H9 (cell line): ENCODE measurements at regions not wholly inside any gene's neighbourhood (a gene's known extent, or its start where the extent isn't known, plus 50 kb on each side); places are given as distances from the start of the nearest gene placed in this dataset.

Experiments used
- DNase-seq: peaks from one replicate; pipeline ENCODE4 v3.0.0-alpha.2; 2017
- H2AFZ ChIP-seq: one replicate; pipeline ENCODE4 v1.6.1; 2013; ENCODE audit warnings: mild to moderate bottlenecking, low read length, control low read depth, moderate library complexity
- H2AK5ac ChIP-seq: 2 replicates; pipeline ENCODE4 v1.6.1; 2013; ENCODE audit warnings: low read length, control low read depth, mixed read lengths; ENCODE audit not compliant: insufficient read length
- H2BK120ac ChIP-seq: one replicate; pipeline ENCODE4 v1.6.1; 2013; ENCODE audit warnings: low read depth, mild to moderate bottlenecking, low read length, control low read depth, inconsistent platforms; ENCODE audit not compliant: poor library complexity, severe bottlenecking
- H2BK12ac ChIP-seq: 2 replicates; pipeline ENCODE4 v1.6.1; 2013; ENCODE audit warnings: low read length, control low read depth, mixed read lengths, low read depth; ENCODE audit not compliant: insufficient read length
- H2BK15ac ChIP-seq: 2 replicates; pipeline ENCODE4 v1.6.1; 2013; ENCODE audit warnings: low read depth, low read length, control low read depth
- H2BK20ac ChIP-seq: one replicate; pipeline ENCODE4 v1.6.1; 2013; ENCODE audit warnings: low read depth, mild to moderate bottlenecking, low read length, control low read depth, inconsistent platforms; ENCODE audit not compliant: poor library complexity, severe bottlenecking
- H2BK5ac ChIP-seq: 2 replicates; pipeline ENCODE4 v1.6.1; 2013; ENCODE audit warnings: low read length, control low read depth, mixed read lengths; ENCODE audit not compliant: insufficient read length
- H3K14ac ChIP-seq: 2 replicates; pipeline ENCODE4 v1.6.1; 2013; ENCODE audit warnings: low read length, control low read depth; ENCODE audit not compliant: insufficient read depth
- H3K18ac ChIP-seq: 2 replicates; pipeline ENCODE4 v1.6.1; 2013; ENCODE audit warnings: low read depth, mild to moderate bottlenecking, mixed read lengths, low read length, control low read depth; ENCODE audit not compliant: insufficient read length
- H3K23ac ChIP-seq: 2 replicates; pipeline ENCODE4 v1.6.1; 2013; ENCODE audit warnings: low read length, control low read depth, mixed read lengths, low read depth; ENCODE audit not compliant: insufficient read length
- H3K23me2 ChIP-seq: 2 replicates; pipeline ENCODE4 v1.6.1; 2013; ENCODE audit warnings: low read depth, mild to moderate bottlenecking, mixed read lengths, low read length, control low read depth; ENCODE audit not compliant: insufficient read length, poor library complexity, severe bottlenecking
- H3K27ac ChIP-seq: 2 replicates; pipeline ENCODE4 v1.5.1; 2013; ENCODE audit warnings: low read length, control low read depth, mixed read lengths, low read depth; ENCODE audit not compliant: insufficient read length
- H3K27me3 ChIP-seq: 2 replicates; pipeline ENCODE4 v1.6.1; 2013; ENCODE audit warnings: low read length, control low read depth, inconsistent platforms; ENCODE audit not compliant: insufficient read depth
- H3K4ac ChIP-seq: 2 replicates; pipeline ENCODE4 v1.6.1; 2013; ENCODE audit warnings: low read depth, mild to moderate bottlenecking, control low read depth, inconsistent platforms, low read length, moderate library complexity
- H3K4me1 ChIP-seq: 2 replicates; pipeline ENCODE4 v1.6.1; 2013; ENCODE audit warnings: low read length, control low read depth, inconsistent platforms; ENCODE audit not compliant: insufficient read depth
- H3K4me2 ChIP-seq: 2 replicates; pipeline ENCODE4 v1.6.1; 2013; ENCODE audit warnings: low read length, control low read depth, mixed read lengths; ENCODE audit not compliant: insufficient read length, insufficient read depth
- H3K56ac ChIP-seq: 2 replicates; pipeline ENCODE4 v1.6.1; 2013; ENCODE audit warnings: low read depth, mild to moderate bottlenecking, mixed read lengths, low read length, control low read depth; ENCODE audit not compliant: insufficient read length
- H3K79me1 ChIP-seq: 2 replicates; pipeline ENCODE4 v1.6.1; 2013; ENCODE audit warnings: low read depth, mild to moderate bottlenecking, moderate library complexity, low read length, control low read depth, inconsistent platforms; ENCODE audit not compliant: insufficient read depth, poor library complexity, severe bottlenecking
- H3K79me2 ChIP-seq: 2 replicates; pipeline ENCODE4 v1.6.1; 2013; ENCODE audit warnings: low read length, control low read depth, inconsistent platforms; ENCODE audit not compliant: insufficient read depth
- H3K9ac ChIP-seq: 2 replicates; pipeline ENCODE4 v1.6.1; 2013; ENCODE audit warnings: low read length, control low read depth, mixed read lengths; ENCODE audit not compliant: insufficient read length; ENCODE audit errors: extremely low read depth
- H3K9me3 ChIP-seq: one replicate; pipeline ENCODE4 v1.6.1; 2013; ENCODE audit warnings: low read depth, low read length, inconsistent platforms; ENCODE audit not compliant: control insufficient read depth
- H3T11ph ChIP-seq: one replicate; pipeline ENCODE4 v1.6.1; 2013; ENCODE audit warnings: mild to moderate bottlenecking, low read length, control low read depth, inconsistent platforms
- H4K20me1 ChIP-seq: one replicate; pipeline ENCODE4 v1.6.1; 2013; ENCODE audit not compliant: control insufficient read depth, insufficient read length, insufficient read depth
- H4K5ac ChIP-seq: 2 replicates; pipeline ENCODE4 v1.6.1; 2013; ENCODE audit warnings: low read depth, mild to moderate bottlenecking, mixed read lengths, low read length, control low read depth; ENCODE audit not compliant: insufficient read length
- H4K8ac ChIP-seq: replicated peaks from 2 replicates; pipeline ENCODE4 v1.6.1; 2013; ENCODE audit warnings: low read length, control low read depth, mixed read lengths, low read depth; ENCODE audit not compliant: insufficient read length
- H4K91ac ChIP-seq: 2 replicates; pipeline ENCODE4 v1.6.1; 2013; ENCODE audit warnings: low read depth, mild to moderate bottlenecking, moderate library complexity, mixed read lengths, low read length, control low read depth; ENCODE audit not compliant: insufficient read length
- H3K27ac Mint-ChIP-seq, 3 experiments: 2 replicates in 2 of 3; 3 replicates in 1 of 3; pipeline ENCODE4 v1.8.0; 2020 to 2021; ENCODE audit warnings: mixed read lengths in 3 of 3, mild to moderate bottlenecking in 1 of 3, moderate library complexity in 1 of 3
- H3K27me3 Mint-ChIP-seq: 2 replicates; pipeline ENCODE4 v1.8.0; 2021; ENCODE audit warnings: low read depth, mild to moderate bottlenecking, moderate library complexity, mixed read lengths
- H3K36me3 Mint-ChIP-seq, 3 experiments: 2 replicates in 2 of 3; 3 replicates in 1 of 3; pipeline ENCODE4 v1.8.0; 2020 to 2021; ENCODE audit warnings: low read depth in 3 of 3, mixed read lengths in 3 of 3; ENCODE audit not compliant: insufficient read depth in 1 of 3
- H3K4me1 Mint-ChIP-seq, 2 experiments: 2 replicates each; pipeline ENCODE4 v1.8.0; 2020; ENCODE audit warnings: mixed read lengths in 2 of 2
- H3K4me3 Mint-ChIP-seq, 2 experiments: 2 replicates in 1 of 2; 3 replicates in 1 of 2; pipeline ENCODE4 v1.8.0; 2020 to 2021; ENCODE audit warnings: mild to moderate bottlenecking in 2 of 2, mixed read lengths in 2 of 2, moderate library complexity in 1 of 2
- H3K9me3 Mint-ChIP-seq, 2 experiments: 2 replicates in 1 of 2; 3 replicates in 1 of 2; pipeline ENCODE4 v1.8.0; 2020; ENCODE audit warnings: mild to moderate bottlenecking in 2 of 2, mixed read lengths in 2 of 2, moderate library complexity in 1 of 2
- CTCF ChIP-seq: fragments of 200-600 bp; sonication (generic); conservative IDR thresholded peaks from 3 replicates; pipeline ENCODE4 v1.8.0; 2021; ENCODE audit warnings: antibody characterized with exemption, mild to moderate bottlenecking
- WGBS: extraction: QIAGEN DNeasy Blood & Tissue Kit; methylation state at CpG from one replicate; pipeline ENCODE4 v1.1.7; 2013; ENCODE audit warnings: missing lambda C conversion rate, low lambda C conversion rate, mixed read lengths; ENCODE audit not compliant: insufficient read length; ENCODE audit errors: extremely low coverage; 5-methylcytosine and 5-hydroxymethylcytosine counted together

DNA sequence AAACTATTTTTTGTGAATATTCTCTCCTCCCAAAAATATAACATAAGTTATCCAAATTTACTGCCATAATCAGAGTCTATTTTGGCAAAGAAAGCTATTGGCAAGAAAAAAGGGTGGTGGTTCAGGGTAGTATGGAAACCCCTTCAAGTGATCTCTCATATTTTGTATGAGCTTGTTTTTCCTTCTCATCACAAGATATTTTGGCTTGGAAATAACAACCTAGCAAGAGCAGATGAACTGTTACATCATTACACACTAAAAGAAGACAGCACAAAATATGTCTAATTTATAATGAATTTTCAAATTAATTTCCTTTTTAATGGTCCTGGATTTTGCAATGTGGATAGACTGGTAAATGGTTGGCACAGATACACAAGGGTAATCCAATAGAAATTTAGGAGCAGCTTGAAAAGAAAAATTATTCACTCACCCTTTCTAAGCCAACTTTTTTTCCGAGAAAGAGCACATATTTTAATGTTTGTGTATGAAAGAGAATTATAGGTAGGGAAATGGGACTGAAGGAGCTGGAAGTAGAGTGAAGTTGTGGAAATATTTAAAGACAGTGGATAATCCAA lies 225.1 kb downstream of the EFNB2 start:
- Histone ChIP-seq H3K56ac (no peak overlapping the region), H3T11ph (no peak overlapping the region), H2BK20ac (no peak overlapping the region), H3K79me2 (no peaks in the 10 kb centered on the region), H2BK5ac (no peak overlapping the region), H3K18ac (no peak overlapping the region), H3K79me1 (no peaks in the 10 kb centered on the region), H3K4ac (no peak overlapping the region), H3K23ac (no peak overlapping the region), H3K27me3 (no peaks in the 10 kb centered on the region), H2BK12ac (no peak overlapping the region), H4K91ac (no peak overlapping the region), H2BK120ac (no peak overlapping the region), H2BK15ac (no peak overlapping the region), H4K20me1 (no peaks in the 10 kb centered on the region), H3K9ac (no peak overlapping the region), H3K27ac (no peak overlapping the region), H3K14ac (no peak overlapping the region), H2AFZ (no peak overlapping the region), H3K23me2 (no peaks in the 10 kb centered on the region), H4K5ac (no peak overlapping the region), H3K4me2 (no peak overlapping the region), H2AK5ac (no peak overlapping the region), H4K8ac (no peak overlapping the region), H3K4me1 (no peaks in the 10 kb centered on the region), H3K9me3 (no peaks in the 10 kb centered on the region)
- Mint-ChIP-seq H3K27me3 (no peaks in the 10 kb centered on the region), H3K4me3 (no peak overlapping the region), H3K9me3 (peaks cover 18 to 25% of the 10 kb centered on the region in 2 experiments), H3K27ac (no peak overlapping the region), H3K4me1 (peaks cover 0 to 4% of the 10 kb centered on the region in 2 experiments; a peak in 1 of 4 replicates), H3K36me3 (peaks cover 6 to 14% (median 8%) of the 10 kb centered on the region in 3 experiments; a peak in 4 of 7 replicates)
- TF ChIP-seq CTCF = no peak
- no peak for DNase-seq
- WGBS = no CpG with 5 or more reads among the region's 1 CpG
